HCT116 (cell line): ENCODE measurements at regions not wholly inside any gene's neighbourhood (a gene's known extent, or its start where the extent isn't known, plus 50 kb on each side); places are given as distances from the start of the nearest gene placed in this dataset.

Experiments used
- ATAC-seq: fragments of 200-7000 bp; cut with Tn5 transposase; 2 replicates; pipeline ENCODE4 v1.9.1; 2020; ENCODE audit warnings: mild to moderate bottlenecking, moderate library complexity
- BruUV-seq: library from RNA; stranded (reverse); fragments of 400-500 nt; replicated peaks from 2 replicates; lab custom pipeline; 2021; lab: Mats Ljungman, UMichigan
- CTCF ChIA-PET: fragments of 300-600 bp; sonication (Branson Sonifier 250); formaldehyde crosslinking; loops from one replicate; lab custom pipeline; 2021; ENCODE audit warnings: antibody characterized with exemption; lab: Charles Lee
- POLR2A ChIA-PET: fragments of 300-600, 350-600 bp; sonication (Branson Sonifier 250); formaldehyde crosslinking; loops from one replicate; lab custom pipeline; 2021; ENCODE audit warnings: antibody characterized with exemption; lab: Charles Lee
- RAD21 ChIA-PET, 2 experiments: fragments of 300-600 bp; sonication (Branson Sonifier 250); formaldehyde crosslinking; loops; one replicate each; lab custom pipeline; 2023; ENCODE audit warnings: low total read pairs in 2 of 2; ENCODE audit not compliant: uncharacterized antibody in 2 of 2, unreplicated experiment in 2 of 2, low non-redundant PET in 1 of 2; lab: Charles Lee
- DNase-seq: peaks from one replicate; pipeline ENCODE4 v3.0.0-alpha.2; 2010; ENCODE audit warnings: low read depth, low spot score
- H2AFZ ChIP-seq: fragments of 200-600 bp; shearing (Covaris generic), sonication (generic); 2 replicates; pipeline ENCODE4 v1.6.1; 2017; ENCODE audit warnings: low read depth, mixed run types, mixed read lengths, antibody characterized with exemption, low read length; ENCODE audit not compliant: poor library complexity, severe bottlenecking
- H3K27ac ChIP-seq: 2 replicates; pipeline ENCODE4 v1.5.1; 2012; ENCODE audit warnings: low read depth, low read length
- H3K27me3 ChIP-seq: fragments of 200-600 bp; sonication (generic); 2 replicates; pipeline ENCODE4 v1.6.1; 2016; ENCODE audit warnings: mixed run types, low read length, mixed read lengths; ENCODE audit not compliant: insufficient read depth
- H3K36me3 ChIP-seq, 2 experiments: fragments of 200-500 bp in 1 of 2; fragments of 200-600 bp in 1 of 2; sonication (Bioruptor generic) in 1 of 2; sonication (generic) in 1 of 2; 2 replicates each; pipeline versions ENCODE4 v1.5.1 to v1.6.1; 2014 to 2016; ENCODE audit warnings: low read length in 2 of 2, inconsistent platforms in 1 of 2, mixed read lengths in 1 of 2, mixed run types in 1 of 2; ENCODE audit not compliant: insufficient read depth in 2 of 2, control insufficient read depth in 1 of 2
- H3K4me1 ChIP-seq, 2 experiments: fragments of 200-600 bp in 1 of 2; sonication (generic) in 1 of 2; 2 replicates each; pipeline versions ENCODE4 v1.5.1 to v1.6.1; 2012 to 2017; ENCODE audit warnings: low read length in 2 of 2, inconsistent platforms in 1 of 2, mild to moderate bottlenecking in 1 of 2, mixed read lengths in 1 of 2, mixed run types in 1 of 2, moderate library complexity in 1 of 2; ENCODE audit not compliant: insufficient read depth in 2 of 2, control insufficient read depth in 1 of 2
- H3K4me2 ChIP-seq: fragments of 200-600 bp; sonication (generic); 2 replicates; pipeline ENCODE4 v1.6.1; 2017; ENCODE audit warnings: mixed run types, low read length, mixed read lengths
- H3K4me3 ChIP-seq, 2 experiments: fragments of 200-600 bp in 1 of 2; sonication (generic) in 1 of 2; replicated peaks in 1 of 2; 2 replicates each; pipeline ENCODE4 v1.5.1; 2011 to 2016; ENCODE audit warnings: low read length in 2 of 2, control low read depth in 1 of 2, low read depth in 1 of 2, mild to moderate bottlenecking in 1 of 2, mixed read lengths in 1 of 2, mixed run types in 1 of 2
- H3K79me2 ChIP-seq: fragments of 200-600 bp; sonication (generic); 2 replicates; pipeline ENCODE4 v1.6.1; 2017; ENCODE audit warnings: mild to moderate bottlenecking, mixed run types, low read length, moderate library complexity, mixed read lengths; ENCODE audit not compliant: insufficient read depth
- H3K9ac ChIP-seq: fragments of 200-600 bp; sonication (generic); 2 replicates; pipeline ENCODE4 v1.6.1; 2016; ENCODE audit warnings: low read length, mixed read lengths
- H3K9me2 ChIP-seq: fragments of 200-600 bp; sonication (generic), shearing (Covaris generic); 2 replicates; pipeline ENCODE4 v1.6.1; 2017; ENCODE audit warnings: mixed run types, mild to moderate bottlenecking, moderate library complexity; ENCODE audit not compliant: insufficient read depth
- H3K9me3 ChIP-seq, 2 experiments: fragments of 200-500 bp in 1 of 2; fragments of 200-600 bp in 1 of 2; sonication (Bioruptor generic) in 1 of 2; sonication (generic) in 1 of 2; 2 replicates each; pipeline ENCODE4 v1.6.1; 2014 to 2017; ENCODE audit warnings: low read length in 2 of 2, mixed read lengths in 2 of 2, inconsistent platforms in 1 of 2, low read depth in 1 of 2, mild to moderate bottlenecking in 1 of 2, mixed run types in 1 of 2, moderate library complexity in 1 of 2; ENCODE audit not compliant: control insufficient read depth in 1 of 2, insufficient read depth in 1 of 2
- H4K20me1 ChIP-seq: fragments of 200-600 bp; sonication (generic), shearing (Covaris generic); 2 replicates; pipeline ENCODE4 v1.6.1; 2017; ENCODE audit warnings: mixed run types, mild to moderate bottlenecking, moderate library complexity; ENCODE audit not compliant: insufficient read depth
- CEBPB ChIP-seq: IDR thresholded peaks from 2 replicates; pipeline ENCODE4 v1.6.1; 2012; ENCODE audit warnings: low read depth
- ELF1 ChIP-seq: IDR thresholded peaks from 2 replicates; pipeline ENCODE4 v1.6.1; 2012; ENCODE audit warnings: low read depth, borderline replicate concordance
- EZH2phosphoT487 ChIP-seq: fragments of 200-600 bp; IDR thresholded peaks from 2 replicates; pipeline ENCODE4 v1.6.1; 2018; ENCODE audit warnings: antibody characterized with exemption, borderline replicate concordance
- JUND ChIP-seq: IDR thresholded peaks from 2 replicates; pipeline ENCODE4 v1.6.1; 2012
- POLR2A ChIP-seq: IDR thresholded peaks from 2 replicates; pipeline ENCODE4 v1.7.0; 2011; ENCODE audit warnings: borderline replicate concordance; ENCODE audit not compliant: insufficient read depth, insufficient read length; ENCODE audit errors: extremely low read depth
- SIN3A ChIP-seq: IDR thresholded peaks from 2 replicates; pipeline ENCODE4 v1.6.1; 2012; ENCODE audit warnings: low read depth
- SP1 ChIP-seq: IDR thresholded peaks from 2 replicates; pipeline ENCODE4 v1.6.1; 2012; ENCODE audit warnings: low read depth
- TCF7L2 ChIP-seq: IDR thresholded peaks from 2 replicates; pipeline ENCODE4 v1.7.0; 2011; ENCODE audit warnings: borderline replicate concordance, inconsistent platforms; ENCODE audit not compliant: insufficient read depth, insufficient read length; ENCODE audit errors: extremely low read depth
- intact Hi-C: fragments of 100-400 bp; cut with micrococcal nuclease; formaldehyde crosslinking; loops from 2 replicates; pipeline ENCODE4 v1.10.0; 2022
- TF ChIP-seq, protein P1 (sequence below): IDR thresholded peaks from 2 replicates; pipeline ENCODE4 v1.6.1; 2012
- TF ChIP-seq, protein P2 (sequence below): IDR thresholded peaks from 2 replicates; pipeline ENCODE4 v1.6.1; 2012; ENCODE audit warnings: low read depth

- BruUV-seq = no TSS peak
- ATAC-seq = no peak
- TF ChIP-seq EZH2phosphoT487 (no peak), POLR2A (no peak), SIN3A (no peak)
- TF ChIP-seq, protein P1, sequence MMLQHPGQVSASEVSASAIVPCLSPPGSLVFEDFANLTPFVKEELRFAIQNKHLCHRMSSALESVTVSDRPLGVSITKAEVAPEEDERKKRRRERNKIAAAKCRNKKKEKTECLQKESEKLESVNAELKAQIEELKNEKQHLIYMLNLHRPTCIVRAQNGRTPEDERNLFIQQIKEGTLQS = no peak
- TF ChIP-seq, all 23 proteins: peak for 0
- H3K4me2 ChIP-seq = no peak overlapping the region
- H3K4me1 ChIP-seq = no peaks in the 10 kb centered on the region
- H3K27me3 ChIP-seq = no peaks in the 10 kb centered on the region
- H3K9me2 ChIP-seq = no peaks in the 10 kb centered on the region
- POLR2A ChIA-PET = no interaction called here
- peaks cover 3 to 9% of the 10 kb centered on the region in 2 experiments; a peak in 2 of 4 replicates for H3K9me3 ChIP-seq
- H3K36me3 ChIP-seq = no peaks in the 10 kb centered on the region
- no peak overlapping the region for H3K9ac ChIP-seq
- H2AFZ ChIP-seq = no peak overlapping the region
- CTCF ChIA-PET = no interaction called here
- intact Hi-C loops = no loop called here
- no peak overlapping the region for H3K27ac ChIP-seq
- no peaks in the 10 kb centered on the region for H4K20me1 ChIP-seq
- no peak overlapping the region for H3K4me3 ChIP-seq
- RAD21 ChIA-PET = no interaction called here
- DNase-seq = no peak
- no peaks in the 10 kb centered on the region for H3K79me2 ChIP-seq
Measured at GRCh38 chr3:89625945-89626344, 518.5 kb downstream of the EPHA3 start.

DNA sequence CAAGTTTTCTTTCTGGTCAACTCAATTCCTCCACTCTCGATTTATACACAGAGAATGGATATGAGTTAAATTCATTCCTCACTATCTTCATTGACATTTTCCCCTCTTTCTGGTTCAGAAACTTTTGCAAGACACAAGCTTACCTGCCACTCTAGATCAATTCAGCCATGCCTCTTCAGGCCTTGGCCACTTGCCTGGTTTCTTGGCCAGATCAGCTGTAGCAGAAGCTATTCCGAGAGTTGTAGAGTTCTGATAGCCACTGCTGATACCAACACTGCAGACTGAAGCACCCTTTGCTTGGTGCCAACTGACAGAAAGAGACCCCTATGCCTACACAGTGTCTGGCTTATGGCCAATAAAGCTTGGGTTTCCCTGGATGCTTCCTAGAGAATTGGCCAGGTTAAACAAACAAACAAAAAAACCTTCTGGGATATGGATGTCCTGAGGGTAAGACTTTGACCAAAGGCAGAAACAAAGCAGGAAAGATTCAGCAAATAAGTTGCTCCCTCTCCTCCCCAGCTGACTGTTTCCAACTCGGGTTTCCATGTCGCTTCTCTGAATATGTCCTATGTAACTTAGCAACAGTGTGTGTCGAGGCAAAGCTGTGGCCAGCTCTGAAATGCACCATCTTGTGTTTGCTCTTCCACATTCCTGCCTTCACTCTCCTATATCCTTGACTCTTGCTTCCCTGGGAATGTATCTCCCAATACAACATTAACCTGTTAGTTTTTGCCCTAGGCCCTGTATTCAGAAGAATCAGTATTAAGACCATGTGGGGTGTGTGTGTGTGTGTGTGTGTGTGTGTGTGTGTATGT, 521.6 kb downstream of the EPHA3 start:
- ATAC-seq = no peak
- ChIA-PET POLR2A (no interaction called here), RAD21 (no interaction called here), CTCF (no interaction called here)
- H2AFZ ChIP-seq = no peak overlapping the region
- DNase-seq = no peak
- H3K36me3 ChIP-seq = no peaks in the 10 kb centered on the region
- no peak overlapping the region for H3K9ac ChIP-seq
- H3K79me2 ChIP-seq = no peaks in the 10 kb centered on the region
- no peak for TF ChIP-seq TCF7L2
- TF ChIP-seq, protein P1 = no peak
- no peak for TF ChIP-seq SP1
- TF ChIP-seq ELF1 = no peak
- TF ChIP-seq SIN3A = no peak
- no peak for TF ChIP-seq CEBPB
- TF ChIP-seq JUND = no peak
- TF ChIP-seq, protein P2, sequence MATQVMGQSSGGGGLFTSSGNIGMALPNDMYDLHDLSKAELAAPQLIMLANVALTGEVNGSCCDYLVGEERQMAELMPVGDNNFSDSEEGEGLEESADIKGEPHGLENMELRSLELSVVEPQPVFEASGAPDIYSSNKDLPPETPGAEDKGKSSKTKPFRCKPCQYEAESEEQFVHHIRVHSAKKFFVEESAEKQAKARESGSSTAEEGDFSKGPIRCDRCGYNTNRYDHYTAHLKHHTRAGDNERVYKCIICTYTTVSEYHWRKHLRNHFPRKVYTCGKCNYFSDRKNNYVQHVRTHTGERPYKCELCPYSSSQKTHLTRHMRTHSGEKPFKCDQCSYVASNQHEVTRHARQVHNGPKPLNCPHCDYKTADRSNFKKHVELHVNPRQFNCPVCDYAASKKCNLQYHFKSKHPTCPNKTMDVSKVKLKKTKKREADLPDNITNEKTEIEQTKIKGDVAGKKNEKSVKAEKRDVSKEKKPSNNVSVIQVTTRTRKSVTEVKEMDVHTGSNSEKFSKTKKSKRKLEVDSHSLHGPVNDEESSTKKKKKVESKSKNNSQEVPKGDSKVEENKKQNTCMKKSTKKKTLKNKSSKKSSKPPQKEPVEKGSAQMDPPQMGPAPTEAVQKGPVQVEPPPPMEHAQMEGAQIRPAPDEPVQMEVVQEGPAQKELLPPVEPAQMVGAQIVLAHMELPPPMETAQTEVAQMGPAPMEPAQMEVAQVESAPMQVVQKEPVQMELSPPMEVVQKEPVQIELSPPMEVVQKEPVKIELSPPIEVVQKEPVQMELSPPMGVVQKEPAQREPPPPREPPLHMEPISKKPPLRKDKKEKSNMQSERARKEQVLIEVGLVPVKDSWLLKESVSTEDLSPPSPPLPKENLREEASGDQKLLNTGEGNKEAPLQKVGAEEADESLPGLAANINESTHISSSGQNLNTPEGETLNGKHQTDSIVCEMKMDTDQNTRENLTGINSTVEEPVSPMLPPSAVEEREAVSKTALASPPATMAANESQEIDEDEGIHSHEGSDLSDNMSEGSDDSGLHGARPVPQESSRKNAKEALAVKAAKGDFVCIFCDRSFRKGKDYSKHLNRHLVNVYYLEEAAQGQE = no peak
- H3K9me3 ChIP-seq = peaks cover 3 to 9% of the 10 kb centered on the region in 2 experiments; a peak in 2 of 4 replicates
- no peaks in the 10 kb centered on the region for H4K20me1 ChIP-seq
- BruUV-seq = no TSS peak
- H3K4me2 ChIP-seq = no peak overlapping the region
- no peak overlapping the region for H3K4me3 ChIP-seq
- no peaks in the 10 kb centered on the region for H3K27me3 ChIP-seq
- no peaks in the 10 kb centered on the region for H3K4me1 ChIP-seq
- intact Hi-C loops = no loop called here
- no peaks in the 10 kb centered on the region for H3K9me2 ChIP-seq
- no peak overlapping the region for H3K27ac ChIP-seq
